Naive thymus-derived CD4-positive, alpha-beta T cell (primary cell): ENCODE measurements at regions not wholly inside any gene's neighbourhood (a gene's known extent, or its start where the extent isn't known, plus 50 kb on each side); places are given as distances from the start of the nearest gene placed in this dataset.

Experiments used
- ATAC-seq: fragments of 150-1000 bp; cut with Tn5 transposase; 2 replicates; pipeline ENCODE4 v1.10.0; 2021; ENCODE audit warnings: mild to moderate bottlenecking, moderate library complexity
- CTCF ChIA-PET: fragments of 350-600 bp; sonication (Branson Sonifier 250); formaldehyde crosslinking; loops from one replicate; lab custom pipeline; 2021; ENCODE audit warnings: antibody characterized with exemption; lab: Charles Lee
- POLR2A ChIA-PET: fragments of 350-600 bp; sonication (Branson Sonifier 250); formaldehyde crosslinking; loops from one replicate; lab custom pipeline; 2021; ENCODE audit warnings: antibody characterized with exemption, inconsistent platforms; lab: Charles Lee
- DNase-seq, 9 donors: peaks; one replicate each; pipeline versions ENCODE4 v3.0.0 to v3.0.0-alpha.2; 2020 to 2022; ENCODE audit warnings: mixed read lengths in 1 of 9
- H3K27ac ChIP-seq: one replicate; pipeline ENCODE4 v1.7.0; 2013; ENCODE audit warnings: mild to moderate bottlenecking, low read depth, low read length, moderate library complexity
- H3K27me3 ChIP-seq, 2 donors: one replicate each; pipeline ENCODE4 v1.7.0; 2013; ENCODE audit warnings: low read length in 2 of 2, mild to moderate bottlenecking in 2 of 2, moderate library complexity in 2 of 2; ENCODE audit not compliant: control insufficient read depth in 2 of 2, insufficient read depth in 2 of 2
- H3K36me3 ChIP-seq, 3 experiments: 1 replicate in 2 of 3; 2 replicates in 1 of 3; pipeline ENCODE4 v1.7.0; 2013; ENCODE audit warnings: low read length in 3 of 3, mild to moderate bottlenecking in 3 of 3, moderate library complexity in 1 of 3; ENCODE audit not compliant: insufficient read depth in 3 of 3, control insufficient read depth in 2 of 3
- H3K4me1 ChIP-seq, 2 donors: one replicate each; pipeline ENCODE4 v1.7.0; 2013; ENCODE audit warnings: low read length in 2 of 2, mild to moderate bottlenecking in 2 of 2, moderate library complexity in 1 of 2; ENCODE audit not compliant: control insufficient read depth in 2 of 2, insufficient read depth in 2 of 2
- H3K4me3 ChIP-seq: 2 replicates; pipeline ENCODE4 v1.7.0; 2013; ENCODE audit warnings: mild to moderate bottlenecking, low read length
- H3K9me3 ChIP-seq, 3 experiments: 1 replicate in 2 of 3; 2 replicates in 1 of 3; pipeline ENCODE4 v1.7.0; 2013; ENCODE audit warnings: low read length in 3 of 3; ENCODE audit not compliant: control insufficient read depth in 2 of 3
- H3K27ac Mint-ChIP-seq, 9 donors: one replicate each; pipeline ENCODE4 v1.8.0; 2020 to 2022; ENCODE audit warnings: mixed read lengths in 9 of 9, mild to moderate bottlenecking in 8 of 9, moderate library complexity in 5 of 9, inconsistent platforms in 2 of 9
- H3K27me3 Mint-ChIP-seq, 5 donors: one replicate each; pipeline ENCODE4 v1.8.0; 2021 to 2022; ENCODE audit warnings: mixed read lengths in 5 of 5, mild to moderate bottlenecking in 1 of 5
- H3K36me3 Mint-ChIP-seq, 5 donors: one replicate each; pipeline ENCODE4 v1.8.0; 2020 to 2022; ENCODE audit warnings: mixed read lengths in 5 of 5, mild to moderate bottlenecking in 3 of 5, inconsistent platforms in 1 of 5
- H3K4me1 Mint-ChIP-seq, 7 donors: one replicate each; pipeline ENCODE4 v1.8.0; 2020 to 2022; ENCODE audit warnings: mixed read lengths in 7 of 7, mild to moderate bottlenecking in 3 of 7, inconsistent platforms in 1 of 7
- H3K4me3 Mint-ChIP-seq, 10 donors: one replicate each; pipeline ENCODE4 v1.8.0; 2020 to 2022; ENCODE audit warnings: mild to moderate bottlenecking in 10 of 10, mixed read lengths in 10 of 10, moderate library complexity in 6 of 10, inconsistent platforms in 2 of 10
- H3K9me3 Mint-ChIP-seq, 11 donors: one replicate each; pipeline ENCODE4 v1.8.0; 2020 to 2022; ENCODE audit warnings: mixed read lengths in 11 of 11, mild to moderate bottlenecking in 4 of 11, inconsistent platforms in 1 of 11, moderate library complexity in 1 of 11
- intact Hi-C, 2 donors: fragments of 100-400 bp; cut with micrococcal nuclease; formaldehyde crosslinking; loops; one replicate each; pipeline ENCODE4 v1.15.1; 2023

GRCh38 chr9:129440435-129441186 is 180.3 kb downstream of the C9orf50 start:
- POLR2A ChIA-PET, result no interaction called here
- H3K4me1 Mint-ChIP-seq, result peaks cover 24 to 37% (median 28%) of the 10 kb centered on the region in 7 donors
- no peak overlapping the region for H3K4me3 Mint-ChIP-seq
- peak overlapping the region in 1 of 9 donors; percentile 41 for H3K27ac Mint-ChIP-seq
- Histone ChIP-seq H3K36me3 (no peaks in the 10 kb centered on the region), H3K9me3 (no peaks in the 10 kb centered on the region), H3K4me1 (peaks cover 10 to 19% of the 10 kb centered on the region in 2 donors), H3K27me3 (peaks cover 5 to 8% of the 10 kb centered on the region in 2 donors), H3K27ac (no peak overlapping the region), H3K4me3 (no peak overlapping the region)
- DNase-seq (no peak), ATAC-seq (no peak)
- H3K9me3 Mint-ChIP-seq, result peaks cover 0 to 6% (median 0%) of the 10 kb centered on the region in 11 donors
- H3K27me3 Mint-ChIP-seq, result peaks cover 27 to 74% (median 32%) of the 10 kb centered on the region in 5 donors
- peaks cover 0 to 3% (median 0%) of the 10 kb centered on the region in 5 donors for H3K36me3 Mint-ChIP-seq
- intact Hi-C loops, result no loop called here
- CTCF ChIA-PET, result no interaction called here

- POLR2A ChIA-PET, result no interaction called here
- Histone ChIP-seq H3K4me3 (no peak overlapping the region), H3K27ac (no peak overlapping the region), H3K27me3 (peaks cover 5 to 8% of the 10 kb centered on the region in 2 donors), H3K36me3 (no peaks in the 10 kb centered on the region), H3K9me3 (no peaks in the 10 kb centered on the region), H3K4me1 (peaks cover 10 to 19% of the 10 kb centered on the region in 2 donors)
- intact Hi-C loops, result loop anchor here in 1 of 2 donors (2.0 kb wide), 1 partner anchor 20 kb away; no protein-coding TSS in a partner anchor
- peaks cover 0 to 3% (median 0%) of the 10 kb centered on the region in 5 donors for H3K36me3 Mint-ChIP-seq
- peak overlapping the region in 4 of 10 donors; percentile 80 to 89 (median 85) for H3K4me3 Mint-ChIP-seq
- ATAC-seq (no peak), DNase-seq (no peak)
- peaks cover 27 to 84% (median 32%) of the 10 kb centered on the region in 5 donors for H3K27me3 Mint-ChIP-seq
- peak overlapping the region in 2 of 9 donors; percentile 36 to 81 for H3K27ac Mint-ChIP-seq
- peaks cover 0 to 6% (median 0%) of the 10 kb centered on the region in 11 donors for H3K9me3 Mint-ChIP-seq
- CTCF ChIA-PET, result no interaction called here
- peaks cover 21 to 37% (median 28%) of the 10 kb centered on the region in 7 donors for H3K4me1 Mint-ChIP-seq
These were observed 181.7 kb downstream of the C9orf50 start for GRCh38 chr9:129439242-129439641.

- H3K27ac Mint-ChIP-seq, result peak overlapping the region in 2 of 9 donors; percentile 49 to 81
- CTCF ChIA-PET, result no interaction called here
- peak overlapping the region; percentile 31 to 89 (median 80) for H3K4me3 Mint-ChIP-seq
- peaks cover 21 to 37% (median 26%) of the 10 kb centered on the region in 7 donors for H3K4me1 Mint-ChIP-seq
- POLR2A ChIA-PET, result interaction anchor here (0.7 to 2.2 kb wide), 4 partner anchors 23 to 54 kb away, joined by 3 to 9 read pairs (median 3); no protein-coding TSS in a partner anchor
- intact Hi-C loops, result loop anchor here (1.0 to 2.0 kb wide), 5 partner anchors 21 to 59 kb away; no protein-coding TSS in a partner anchor
- no peaks in the 10 kb centered on the region for H3K9me3 ChIP-seq
- H3K4me3 ChIP-seq, result peak overlapping the region; percentile 62
- H3K27ac ChIP-seq, result no peak overlapping the region
- H3K9me3 Mint-ChIP-seq, result peaks cover 0 to 6% (median 0%) of the 10 kb centered on the region in 11 donors
- H3K36me3 ChIP-seq, result no peaks in the 10 kb centered on the region
- H3K27me3 ChIP-seq, result peaks cover 5 to 8% of the 10 kb centered on the region in 2 donors
- H3K27me3 Mint-ChIP-seq, result peaks cover 27 to 75% (median 32%) of the 10 kb centered on the region in 5 donors
- peaks cover 10 to 19% of the 10 kb centered on the region in 2 donors for H3K4me1 ChIP-seq
- ATAC-seq (no peak), DNase-seq (peak in 1 of 9 donors; percentile 12)
- peaks cover 0 to 3% (median 0%) of the 10 kb centered on the region in 5 donors for H3K36me3 Mint-ChIP-seq
These were observed 183.1 kb downstream of the C9orf50 start for GRCh38 chr9:129437626-129438323.

GRCh38 chr9:129436751-129437625 is 183.9 kb downstream of the C9orf50 start:
- Mint-ChIP-seq H3K4me1 (peaks cover 21 to 37% (median 27%) of the 10 kb centered on the region in 7 donors), H3K9me3 (peaks cover 0 to 6% (median 0%) of the 10 kb centered on the region in 11 donors), H3K27ac (peak overlapping the region in 7 of 9 donors; percentile 25 to 89 (median 70)), H3K36me3 (peaks cover 0 to 3% (median 0%) of the 10 kb centered on the region in 5 donors), H3K27me3 (peaks cover 27 to 73% (median 32%) of the 10 kb centered on the region in 5 donors), H3K4me3 (peak overlapping the region; percentile 80 to 93 (median 85))
- peak overlapping the region; percentile 62 for H3K4me3 ChIP-seq
- H3K4me1 ChIP-seq, result peaks cover 10 to 19% of the 10 kb centered on the region in 2 donors
- peak; percentile 75 for ATAC-seq
- ChIA-PET CTCF (no interaction called here), POLR2A (interaction anchor here (0.7 to 2.2 kb wide), 7 partner anchors 23 to 53 kb away, joined by 3 to 9 read pairs (median 3); no protein-coding TSS in a partner anchor)
- intact Hi-C loops, result loop anchor here in 1 of 2 donors (1.0 to 2.0 kb wide), 4 partner anchors 23 to 59 kb away; no protein-coding TSS in a partner anchor
- peaks cover 5 to 8% of the 10 kb centered on the region in 2 donors for H3K27me3 ChIP-seq
- no peaks in the 10 kb centered on the region for H3K9me3 ChIP-seq
- H3K27ac ChIP-seq, result peak overlapping the region; percentile 32
- H3K36me3 ChIP-seq, result no peaks in the 10 kb centered on the region
- peak in 8 of 9 donors; percentile 21 to 52 (median 45) for DNase-seq

GRCh38 chr9:129435988-129436717 is 184.7 kb downstream of the C9orf50 start:
- H3K36me3 Mint-ChIP-seq, result peaks cover 0 to 3% (median 0%) of the 10 kb centered on the region in 5 donors
- H3K4me1 Mint-ChIP-seq, result peaks cover 21 to 37% (median 27%) of the 10 kb centered on the region in 7 donors
- H3K27ac ChIP-seq, result no peak overlapping the region
- DNase-seq, result no peak
- H3K4me3 Mint-ChIP-seq, result peak overlapping the region in 9 of 10 donors; percentile 20 to 93 (median 86)
- ChIA-PET POLR2A (interaction anchor here (0.7 to 2.2 kb wide), 5 partner anchors 9 to 52 kb away, joined by 3 to 9 read pairs (median 3); no protein-coding TSS in a partner anchor), CTCF (interaction anchor here (0.6 kb wide), 1 partner anchor 451 kb away, joined by 3 read pairs; no protein-coding TSS in a partner anchor)
- intact Hi-C loops, result loop anchor here in 1 of 2 donors (2.0 kb wide), 1 partner anchor 47 kb away; no protein-coding TSS in a partner anchor
- no peak for ATAC-seq
- peak overlapping the region; percentile 62 for H3K4me3 ChIP-seq
- peak overlapping the region in 2 of 9 donors; percentile 49 to 81 for H3K27ac Mint-ChIP-seq
- peaks cover 0 to 6% (median 0%) of the 10 kb centered on the region in 11 donors for H3K9me3 Mint-ChIP-seq
- peaks cover 10 to 19% of the 10 kb centered on the region in 2 donors for H3K4me1 ChIP-seq
- peaks cover 5 to 8% of the 10 kb centered on the region in 2 donors for H3K27me3 ChIP-seq
- H3K36me3 ChIP-seq, result no peaks in the 10 kb centered on the region
- no peaks in the 10 kb centered on the region for H3K9me3 ChIP-seq
- peaks cover 27 to 68% (median 32%) of the 10 kb centered on the region in 5 donors for H3K27me3 Mint-ChIP-seq
